ENCODE measurements at regions not wholly inside any gene's neighbourhood (a gene's known extent, or its start where the extent isn't known, plus 50 kb on each side); places are given as distances from the start of the nearest gene placed in this dataset.

- Mint-ChIP-seq H3K4me3 (no peak overlapping the region), H3K4me1 (no peaks in the 10 kb centered on the region), H3K36me3 (ENCODE audit: insufficient read depth) (no peaks in the 10 kb centered on the region), H3K27ac (ENCODE audit: low read depth) (no peak overlapping the region), H3K9me3 (peaks cover 3% of the 10 kb centered on the region), H3K27me3 (no peaks in the 10 kb centered on the region)
- DNase-seq (ENCODE audit: low spot score in 2 of 2) (no peak), ATAC-seq (replicated peaks; ENCODE audit: extremely low read depth, poor library complexity, severe bottlenecking) (no peak)
Measured at GRCh38 chr4:130356873-130357272, 1260.9 kb downstream of the C4orf33 start.

GRCh38 chr4:130359542-130359941 is 1263.6 kb downstream of the C4orf33 start:
- Mint-ChIP-seq H3K36me3 (ENCODE audit: insufficient read depth) (no peaks in the 10 kb centered on the region), H3K9me3 (peaks cover 3% of the 10 kb centered on the region), H3K4me1 (no peaks in the 10 kb centered on the region), H3K4me3 (no peak overlapping the region), H3K27ac (ENCODE audit: low read depth) (no peak overlapping the region), H3K27me3 (no peaks in the 10 kb centered on the region)
- DNase-seq (ENCODE audit: low spot score in 2 of 2) (no peak), ATAC-seq (replicated peaks; ENCODE audit: extremely low read depth, poor library complexity, severe bottlenecking) (no peak)

- Mint-ChIP-seq H3K4me1 (no peaks in the 10 kb centered on the region), H3K27ac (ENCODE audit: low read depth) (no peak overlapping the region), H3K9me3 (peaks cover 10% of the 10 kb centered on the region), H3K27me3 (no peaks in the 10 kb centered on the region), H3K36me3 (ENCODE audit: insufficient read depth) (no peaks in the 10 kb centered on the region), H3K4me3 (no peak overlapping the region)
- ATAC-seq (replicated peaks; ENCODE audit: extremely low read depth, poor library complexity, severe bottlenecking) (no peak), DNase-seq (ENCODE audit: low spot score in 2 of 2) (no peak)
Measured at GRCh38 chr4:130361616-130362015, 1265.7 kb downstream of the C4orf33 start.

- peaks cover 15% of the 10 kb centered on the region for H3K9me3 Mint-ChIP-seq
- H3K27me3 Mint-ChIP-seq = no peaks in the 10 kb centered on the region
- H3K36me3 Mint-ChIP-seq (ENCODE audit: insufficient read depth) = no peaks in the 10 kb centered on the region
- ATAC-seq (replicated peaks; ENCODE audit: extremely low read depth, poor library complexity, severe bottlenecking) (no peak), DNase-seq (ENCODE audit: low spot score in 2 of 2) (no peak)
- no peak overlapping the region for H3K27ac Mint-ChIP-seq (ENCODE audit: low read depth)
- H3K4me1 Mint-ChIP-seq = no peaks in the 10 kb centered on the region
- no peak overlapping the region for H3K4me3 Mint-ChIP-seq
Measured at GRCh38 chr4:130368668-130369067, 1272.7 kb downstream of the C4orf33 start.

DNA sequence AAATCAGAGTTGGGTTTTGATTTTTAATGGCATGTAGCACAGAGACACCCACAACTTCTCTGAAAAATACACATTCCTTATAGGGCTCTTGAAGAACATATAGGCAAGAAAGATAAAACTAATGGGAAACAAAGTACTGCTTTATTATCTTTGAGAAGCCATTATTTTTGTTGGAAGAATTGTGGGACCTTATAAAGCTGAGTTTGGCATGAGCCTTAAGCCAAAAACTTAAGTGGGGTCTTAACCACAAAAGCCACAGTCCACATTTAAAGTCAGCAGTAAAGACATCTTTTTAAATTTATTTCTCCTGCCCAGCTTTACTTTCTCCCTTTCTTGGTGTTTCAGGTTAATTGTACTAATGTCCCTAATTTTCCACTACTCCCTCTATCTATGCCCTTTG is 1297.3 kb downstream of the C4orf33 start:
- Mint-ChIP-seq H3K36me3 (ENCODE audit: insufficient read depth) (no peaks in the 10 kb centered on the region), H3K4me3 (no peak overlapping the region), H3K27me3 (no peaks in the 10 kb centered on the region), H3K4me1 (no peaks in the 10 kb centered on the region), H3K27ac (ENCODE audit: low read depth) (no peak overlapping the region), H3K9me3 (peaks cover 10% of the 10 kb centered on the region)
- no peak for ATAC-seq (replicated peaks; ENCODE audit: extremely low read depth, poor library complexity, severe bottlenecking)
- no peak for DNase-seq (ENCODE audit: low spot score in 2 of 2)

GRCh38 chr4:130393642-130394041 is 1297.7 kb downstream of the C4orf33 start:
- Mint-ChIP-seq H3K4me1 (no peaks in the 10 kb centered on the region), H3K9me3 (peaks cover 11% of the 10 kb centered on the region), H3K27ac (ENCODE audit: low read depth) (no peak overlapping the region), H3K27me3 (no peaks in the 10 kb centered on the region), H3K36me3 (ENCODE audit: insufficient read depth) (no peaks in the 10 kb centered on the region), H3K4me3 (no peak overlapping the region)
- ATAC-seq (replicated peaks; ENCODE audit: extremely low read depth, poor library complexity, severe bottlenecking) (no peak), DNase-seq (ENCODE audit: low spot score in 2 of 2) (no peak)

- DNase-seq (ENCODE audit: low spot score in 2 of 2) (no peak), ATAC-seq (replicated peaks; ENCODE audit: extremely low read depth, poor library complexity, severe bottlenecking) (no peak)
Measured at GRCh38 chr4:130395871-130396270, 1299.9 kb downstream of the C4orf33 start.

DNA sequence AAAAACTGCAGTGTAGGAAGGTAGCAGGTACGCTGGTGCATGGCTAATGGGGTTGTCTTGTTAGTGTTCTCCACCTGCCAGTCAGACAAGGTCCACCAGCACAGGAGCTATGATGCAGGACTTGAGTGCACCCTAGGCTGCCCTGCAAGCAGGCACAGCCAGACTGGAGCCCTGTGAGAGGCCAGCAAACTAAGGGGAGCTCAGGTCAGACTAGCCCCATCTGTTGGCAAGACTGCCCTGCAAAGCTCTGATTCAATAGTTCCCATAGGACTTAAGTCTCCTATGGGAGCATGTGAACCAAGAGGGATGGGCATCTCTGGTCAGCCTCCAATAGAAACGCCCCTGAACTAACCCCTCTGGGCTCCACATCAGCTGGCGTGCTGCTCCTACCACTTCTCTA is 1307.3 kb downstream of the C4orf33 start:
- no peaks in the 10 kb centered on the region for H3K27me3 Mint-ChIP-seq
- ATAC-seq (replicated peaks; ENCODE audit: extremely low read depth, poor library complexity, severe bottlenecking) = no peak

More at GRCh38 chr4:130395871-130396270, 1299.9 kb downstream of the C4orf33 start:
- H3K27ac Mint-ChIP-seq (ENCODE audit: low read depth) = no peak overlapping the region
- peaks cover 26% of the 10 kb centered on the region for H3K9me3 Mint-ChIP-seq
- H3K4me1 Mint-ChIP-seq = no peaks in the 10 kb centered on the region
- no peak overlapping the region for H3K4me3 Mint-ChIP-seq
- H3K27me3 Mint-ChIP-seq = no peaks in the 10 kb centered on the region
- H3K36me3 Mint-ChIP-seq (ENCODE audit: insufficient read depth) = no peaks in the 10 kb centered on the region

GRCh38 chr4:130416228-130416627 is 1320.3 kb downstream of the C4orf33 start:
- DNase-seq (ENCODE audit: low spot score in 2 of 2) (no peak), ATAC-seq (replicated peaks; ENCODE audit: extremely low read depth, poor library complexity, severe bottlenecking) (no peak)
- peaks cover 13% of the 10 kb centered on the region for H3K9me3 Mint-ChIP-seq
- no peaks in the 10 kb centered on the region for H3K27me3 Mint-ChIP-seq
- H3K36me3 Mint-ChIP-seq (ENCODE audit: insufficient read depth) = no peaks in the 10 kb centered on the region
- no peak overlapping the region for H3K4me3 Mint-ChIP-seq
- H3K27ac Mint-ChIP-seq (ENCODE audit: low read depth) = no peak overlapping the region
- no peaks in the 10 kb centered on the region for H3K4me1 Mint-ChIP-seq

More for the DNA sequence above, 1307.3 kb downstream of the C4orf33 start:
- Mint-ChIP-seq H3K4me1 (no peaks in the 10 kb centered on the region), H3K36me3 (ENCODE audit: insufficient read depth) (peaks cover 1% of the 10 kb centered on the region), H3K9me3 (peaks cover 31% of the 10 kb centered on the region), H3K4me3 (no peak overlapping the region), H3K27ac (ENCODE audit: low read depth) (no peak overlapping the region)
- no peak for DNase-seq (ENCODE audit: low spot score in 2 of 2)

GRCh38 chr4:130419211-130419975 is 1323.4 kb downstream of the C4orf33 start:
- Mint-ChIP-seq H3K4me1 (no peaks in the 10 kb centered on the region), H3K9me3 (peaks cover 9% of the 10 kb centered on the region), H3K27ac (ENCODE audit: low read depth) (no peak overlapping the region), H3K4me3 (no peak overlapping the region), H3K36me3 (ENCODE audit: insufficient read depth) (no peaks in the 10 kb centered on the region), H3K27me3 (no peaks in the 10 kb centered on the region)
- DNase-seq (ENCODE audit: low spot score in 2 of 2) (no peak), ATAC-seq (replicated peaks; ENCODE audit: extremely low read depth, poor library complexity, severe bottlenecking) (no peak)

- H3K27me3 Mint-ChIP-seq = no peaks in the 10 kb centered on the region
- ATAC-seq (replicated peaks; ENCODE audit: extremely low read depth, poor library complexity, severe bottlenecking) = no peak
- DNase-seq (ENCODE audit: low spot score in 2 of 2) = no peak
- H3K9me3 Mint-ChIP-seq = peaks cover 14% of the 10 kb centered on the region
- no peak overlapping the region for H3K27ac Mint-ChIP-seq (ENCODE audit: low read depth)
- no peaks in the 10 kb centered on the region for H3K36me3 Mint-ChIP-seq (ENCODE audit: insufficient read depth)
- H3K4me1 Mint-ChIP-seq = no peaks in the 10 kb centered on the region
- H3K4me3 Mint-ChIP-seq = no peak overlapping the region
Measured at GRCh38 chr4:130422261-130422660, 1326.3 kb downstream of the C4orf33 start.

DNA sequence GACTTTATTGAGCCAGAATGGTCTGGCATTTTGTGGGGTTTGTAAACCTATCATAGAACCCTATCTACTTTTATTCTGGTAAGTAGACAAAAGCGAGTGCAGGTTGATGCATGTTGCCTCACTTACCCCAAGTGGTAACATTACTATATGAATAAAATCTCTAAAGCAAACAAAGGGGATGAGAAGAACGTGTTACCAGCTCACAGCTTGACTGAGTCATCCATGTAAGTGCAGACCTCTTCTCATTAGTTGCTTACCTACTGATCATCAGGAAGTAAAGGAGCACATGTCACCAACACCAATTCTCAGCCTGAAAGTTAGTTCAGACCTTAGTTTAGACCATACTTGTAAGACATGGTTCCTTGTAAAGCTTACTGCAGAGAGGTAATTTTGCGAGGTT is 1328.3 kb downstream of the C4orf33 start:
- DNase-seq (ENCODE audit: low spot score in 2 of 2) (no peak), ATAC-seq (replicated peaks; ENCODE audit: extremely low read depth, poor library complexity, severe bottlenecking) (no peak)
- H3K27ac Mint-ChIP-seq (ENCODE audit: low read depth) = no peak overlapping the region
- H3K9me3 Mint-ChIP-seq = peaks cover 14% of the 10 kb centered on the region
- H3K27me3 Mint-ChIP-seq = no peaks in the 10 kb centered on the region
- H3K4me3 Mint-ChIP-seq = no peak overlapping the region
- H3K4me1 Mint-ChIP-seq = no peaks in the 10 kb centered on the region
- no peaks in the 10 kb centered on the region for H3K36me3 Mint-ChIP-seq (ENCODE audit: insufficient read depth)

GRCh38 chr4:130432289-130432688 is 1336.3 kb downstream of the C4orf33 start:
- DNase-seq (ENCODE audit: low spot score in 2 of 2) = no peak
- no peaks in the 10 kb centered on the region for H3K36me3 Mint-ChIP-seq (ENCODE audit: insufficient read depth)
- H3K9me3 Mint-ChIP-seq = peaks cover 18% of the 10 kb centered on the region
- no peak overlapping the region for H3K4me3 Mint-ChIP-seq
- no peak for ATAC-seq (replicated peaks; ENCODE audit: extremely low read depth, poor library complexity, severe bottlenecking)
- no peaks in the 10 kb centered on the region for H3K4me1 Mint-ChIP-seq
- H3K27ac Mint-ChIP-seq (ENCODE audit: low read depth) = no peak overlapping the region
- H3K27me3 Mint-ChIP-seq = no peaks in the 10 kb centered on the region
